Stomach (tissue), 8 donors: ENCODE measurements at regions not wholly inside any gene's neighbourhood (a gene's known extent, or its start where the extent isn't known, plus 50 kb on each side); places are given as distances from the start of the nearest gene placed in this dataset.

Experiments
- DNase-seq, 2 donors: peaks; one replicate each; pipeline versions ENCODE4 v3.0.0 to v3.0.0-alpha.2; 2013 to 2019
- H3K27ac ChIP-seq, 5 donors: fragments of 200-600 bp in 4 of 5; sonication (generic) in 4 of 5; one replicate each; pipeline ENCODE4 v1.5.1; 2013 to 2019; ENCODE audit warnings: mild to moderate bottlenecking in 1 of 5, moderate library complexity in 1 of 5
- H3K27me3 ChIP-seq, 3 donors: fragments of 200-600 bp; sonication (generic); one replicate each; pipeline ENCODE4 v1.5.1; 2017 to 2019; ENCODE audit warnings: mixed run types in 1 of 3
- H3K36me3 ChIP-seq, 4 donors: fragments of 200-600 bp; sonication (generic); 1 replicate in 3 of 4; 2 replicates in 1 of 4; pipeline ENCODE4 v1.5.1; 2016 to 2019
- H3K4me1 ChIP-seq, 4 donors: fragments of 200-600 bp; sonication (generic); one replicate each; pipeline ENCODE4 v1.5.1; 2016 to 2019
- H3K4me3 ChIP-seq, 4 donors: fragments of 200-600 bp; sonication (generic) in 3 of 4; one replicate each; pipeline ENCODE4 v1.5.1; 2016 to 2019; ENCODE audit warnings: mild to moderate bottlenecking in 1 of 4
- H3K9me3 ChIP-seq, 4 donors: fragments of 200-600 bp; sonication (generic); one replicate each; pipeline ENCODE4 v1.5.1; 2016 to 2019
- CTCF ChIP-seq, 7 experiments: fragments of 450-650 bp in 4 of 7; fragments of 200-600 bp in 3 of 7; sonication (generic) in 3 of 7; IDR thresholded peaks; one replicate each; pipeline ENCODE4 v1.5.1; 2016 to 2019; ENCODE audit warnings: antibody characterized with exemption in 7 of 7, control low read depth in 2 of 7, mild to moderate bottlenecking in 1 of 7
- EP300 ChIP-seq: sonication (generic); formaldehyde crosslinking; IDR thresholded peaks from one replicate; pipeline ENCODE4 v1.6.1; 2017; ENCODE audit warnings: antibody characterized with exemption
- POLR2A ChIP-seq, 4 donors: fragments of 450-650 bp; IDR thresholded peaks; one replicate each; pipeline ENCODE4 v1.6.1; 2016; ENCODE audit warnings: antibody characterized with exemption in 4 of 4, control low read depth in 2 of 4, mild to moderate bottlenecking in 1 of 4, moderate library complexity in 1 of 4
- POLR2AphosphoS5 ChIP-seq, 3 donors: sonication (generic); formaldehyde crosslinking; IDR thresholded peaks; one replicate each; pipeline ENCODE4 v1.6.1; 2016; ENCODE audit warnings: antibody characterized with exemption in 3 of 3
- WGBS, 5 donors: extraction: QIAGEN DNeasy Blood & Tissue Kit in 3 of 5; methylation state at CpG; one replicate each; pipeline versions ENCODE4 v1.1.5 to v1.1.7; 2013 to 2018; 5-methylcytosine and 5-hydroxymethylcytosine counted together
- intact Hi-C: fragments of 100-400 bp; cut with DNase I; formaldehyde crosslinking; loops from one replicate; pipeline ENCODE4 v1.15.1; 2023; ENCODE audit warnings: low total_unique reads
- donor health status: healthy with polysubstance abuse.
- donor health status: Bipolar disorder and iron deficiency.
- donor health status: healthy.

GRCh38 chr10:69709366-69709941 lies 79.4 kb downstream of the FAM241B start:
- no peak overlapping the region for H3K27ac ChIP-seq
- no peaks in the 10 kb centered on the region for H3K36me3 ChIP-seq
- WGBS, 5 donors = 55 to 77% (median 63%) methylated on average over 7 of the region's 7 CpGs
- H3K9me3 ChIP-seq = peaks cover 0 to 19% (median 14%) of the 10 kb centered on the region in 4 donors
- no peak for TF ChIP-seq EP300
- no peak for TF ChIP-seq CTCF (IDR thresholded peaks at IDR 0.05)
- TF ChIP-seq POLR2AphosphoS5 (IDR thresholded peaks at IDR 0.05) = no peak
- TF ChIP-seq POLR2A (IDR thresholded peaks at IDR 0.05) = no peak
- no peak for DNase-seq
- intact Hi-C loops = no loop called here
- no peak overlapping the region for H3K4me3 ChIP-seq
- peaks cover 0 to 18% (median 0%) of the 10 kb centered on the region in 3 donors for H3K27me3 ChIP-seq
- no peaks in the 10 kb centered on the region for H3K4me1 ChIP-seq

GRCh38 chr10:69710008-69710888 lies 80.2 kb downstream of the FAM241B start:
- H3K4me1 ChIP-seq = no peaks in the 10 kb centered on the region
- DNase-seq = no peak
- no peak for TF ChIP-seq EP300
- no peak for TF ChIP-seq CTCF (IDR thresholded peaks at IDR 0.05)
- TF ChIP-seq POLR2A (IDR thresholded peaks at IDR 0.05) = no peak
- no peak for TF ChIP-seq POLR2AphosphoS5 (IDR thresholded peaks at IDR 0.05)
- peaks cover 0 to 18% (median 0%) of the 10 kb centered on the region in 3 donors for H3K27me3 ChIP-seq
- H3K27ac ChIP-seq = no peak overlapping the region
- intact Hi-C loops = loop anchor here (5.0 kb wide), 1 partner anchor 63 kb away; no protein-coding TSS in a partner anchor
- no peak overlapping the region for H3K4me3 ChIP-seq
- no peaks in the 10 kb centered on the region for H3K36me3 ChIP-seq
- 69 to 76% (median 73%) methylated on average over 9 of the region's 9 CpGs for WGBS, 5 donors
- peaks cover 0 to 12% (median 10%) of the 10 kb centered on the region in 4 donors for H3K9me3 ChIP-seq

- H3K9me3 ChIP-seq = peaks cover 0 to 12% (median 9%) of the 10 kb centered on the region in 4 donors
- H3K27me3 ChIP-seq = peaks cover 0 to 27% (median 0%) of the 10 kb centered on the region in 3 donors
- H3K4me1 ChIP-seq = no peaks in the 10 kb centered on the region
- H3K27ac ChIP-seq = no peak overlapping the region
- DNase-seq = no peak
- H3K36me3 ChIP-seq = no peaks in the 10 kb centered on the region
- intact Hi-C loops = loop anchor here (5.0 kb wide), 1 partner anchor 65 kb away; no protein-coding TSS in a partner anchor
- TF ChIP-seq POLR2AphosphoS5 (IDR thresholded peaks at IDR 0.05) (no peak), CTCF (IDR thresholded peaks at IDR 0.05) (no peak), POLR2A (IDR thresholded peaks at IDR 0.05) (no peak), EP300 (no peak)
- whole genome bisulfite sequencing, 5 donors = 78 to 88% (median 80%) methylated on average over 12 of the region's 12 CpGs
- H3K4me3 ChIP-seq = no peak overlapping the region
Measured at GRCh38 chr10:69712342-69712741, 82.3 kb downstream of the FAM241B start.

GRCh38 chr10:69714572-69714971 lies 84.5 kb downstream of the FAM241B start:
- no peaks in the 10 kb centered on the region for H3K36me3 ChIP-seq
- no peaks in the 10 kb centered on the region for H3K9me3 ChIP-seq
- no peak for DNase-seq
- H3K4me1 ChIP-seq = no peaks in the 10 kb centered on the region
- no peak overlapping the region for H3K4me3 ChIP-seq
- peaks cover 0 to 24% (median 0%) of the 10 kb centered on the region in 3 donors for H3K27me3 ChIP-seq
- 75 to 96% (median 93%) methylated on average over 4 of the region's 4 CpGs for WGBS, 5 donors
- intact Hi-C loops = loop anchor here (5.0 kb wide), 1 partner anchor 67 kb away; no protein-coding TSS in a partner anchor
- TF ChIP-seq EP300 (no peak), POLR2A (IDR thresholded peaks at IDR 0.05) (no peak), CTCF (IDR thresholded peaks at IDR 0.05) (no peak)
- H3K27ac ChIP-seq = no peak overlapping the region
